ENCODE measurements at regions not wholly inside any gene's neighbourhood (a gene's known extent, or its start where the extent isn't known, plus 50 kb on each side); places are given as distances from the start of the nearest gene placed in this dataset.

DNA sequence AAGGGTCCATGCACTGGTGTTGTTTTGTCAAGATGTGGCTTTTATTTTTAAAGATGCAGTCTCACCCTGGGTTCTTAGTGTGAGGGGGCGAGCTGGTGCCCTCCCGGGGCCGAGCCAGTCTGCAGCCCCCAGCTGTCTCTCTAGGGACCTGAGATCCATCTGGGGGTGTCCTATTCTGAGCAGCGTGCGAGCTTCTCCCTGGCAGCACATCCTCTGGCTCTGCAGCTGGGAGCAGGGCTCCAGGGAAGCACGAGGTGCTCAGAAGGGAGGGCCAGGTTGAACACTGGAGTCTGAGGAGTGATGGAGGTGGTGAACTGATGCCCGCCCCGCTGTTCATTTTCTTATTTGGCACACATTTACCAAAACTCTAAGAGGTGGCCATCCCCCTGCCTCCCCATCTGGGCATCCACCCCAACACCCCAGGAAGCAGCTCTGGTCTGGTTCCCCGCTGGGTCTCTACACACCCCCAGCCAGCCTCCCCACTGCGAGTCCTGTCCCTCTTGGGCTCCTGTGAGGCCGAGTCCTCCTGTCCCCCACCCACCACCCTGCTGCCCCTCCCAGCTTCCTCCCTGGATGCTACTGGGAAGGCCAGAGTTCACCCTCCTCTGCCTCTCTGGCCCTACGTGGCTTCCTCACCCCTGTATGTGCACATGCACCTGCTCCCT lies 956.4 kb downstream of the BRD1 start:
- DNase-seq (ENCODE audit: low spot score) = no peak

DNA sequence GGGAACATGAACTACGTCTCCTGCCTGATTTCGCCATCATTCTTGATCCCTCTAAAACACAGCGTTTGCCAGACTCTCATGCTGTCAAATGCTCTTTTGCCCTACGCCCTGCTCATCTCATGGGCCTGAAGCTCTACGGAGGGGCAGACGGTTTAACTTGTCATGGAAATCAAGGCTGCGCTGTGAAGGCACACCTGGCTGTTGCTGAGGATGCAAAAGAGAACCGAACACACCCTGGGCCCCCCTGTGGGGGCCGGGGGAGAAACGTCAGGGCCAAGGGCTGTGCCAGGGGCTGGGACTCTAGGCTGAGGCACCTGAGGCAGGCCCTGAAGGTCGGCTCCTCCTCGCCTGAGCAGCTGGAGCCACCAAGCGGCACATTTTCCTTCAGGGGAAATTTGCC lies 957.2 kb downstream of the BRD1 start:
- DNase-seq (ENCODE audit: low spot score) = no peak

GRCh38 chr22:48869788-48870187 lies 957.9 kb downstream of the BRD1 start:
- no peak for DNase-seq (ENCODE audit: low spot score)

GRCh38 chr22:48869161-48869560 lies 958.5 kb downstream of the BRD1 start:
- DNase-seq (ENCODE audit: low spot score) = no peak

GRCh38 chr22:48868554-48868953 lies 959.1 kb downstream of the BRD1 start:
- no peak for DNase-seq (ENCODE audit: low spot score)

DNA sequence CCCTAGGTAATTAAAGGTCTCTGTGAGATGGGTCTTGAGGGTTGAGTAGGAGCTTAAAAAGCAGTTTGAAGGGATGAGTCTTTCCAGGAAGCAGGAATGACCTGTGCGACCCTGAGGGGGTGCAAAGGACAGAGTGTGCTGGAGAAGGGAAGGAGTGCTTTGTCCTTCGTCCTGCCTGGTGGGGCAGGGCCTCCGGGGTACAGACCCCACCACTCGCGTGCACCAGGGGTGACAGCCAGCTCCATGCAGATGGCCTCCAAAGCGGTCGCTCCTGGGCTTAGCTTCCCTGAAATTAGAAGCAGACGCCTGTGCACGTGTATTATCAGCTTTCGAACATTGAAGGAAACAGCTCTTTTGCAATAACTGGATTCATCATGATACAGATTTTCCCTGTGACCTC lies 959.8 kb downstream of the BRD1 start:
- DNase-seq (ENCODE audit: low spot score) = no peak

DNA sequence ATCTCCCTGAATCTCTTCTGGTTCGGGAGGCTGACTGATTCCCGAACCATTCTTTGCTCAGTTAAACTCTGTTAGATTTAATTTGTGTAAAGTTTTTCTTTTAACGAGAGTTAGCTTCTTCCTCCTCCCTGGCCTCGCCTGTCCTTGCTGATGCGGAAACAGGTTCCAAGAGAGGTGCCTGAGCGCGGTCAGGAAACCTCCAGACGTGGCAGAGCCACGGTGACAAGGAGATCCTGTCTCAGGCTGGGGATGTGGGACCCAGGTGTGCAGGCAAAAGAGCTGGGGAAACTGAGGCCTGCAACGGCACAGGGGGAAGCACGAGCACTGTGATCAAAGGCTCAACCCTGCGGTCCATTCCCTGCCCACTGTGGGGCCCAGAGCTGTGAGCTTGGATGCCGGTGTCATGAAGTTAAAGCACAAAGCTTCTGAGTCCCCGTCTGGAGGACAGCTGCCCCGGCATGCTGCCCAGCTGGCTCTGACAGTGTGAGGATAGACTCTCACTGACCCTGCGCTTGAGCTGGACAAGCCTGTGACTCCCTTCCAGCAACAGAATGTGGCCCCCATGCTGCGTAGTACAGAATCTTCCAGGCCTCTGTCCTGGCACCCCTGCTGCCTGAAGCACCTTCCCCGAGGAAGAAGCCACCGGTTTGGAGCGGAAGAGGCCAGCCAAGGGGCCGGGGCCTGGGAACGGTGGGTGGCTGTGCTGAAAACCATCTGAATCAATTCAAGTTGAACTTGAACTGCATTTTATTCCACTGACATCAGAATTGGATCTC lies 960.6 kb downstream of the BRD1 start:
- DNase-seq (ENCODE audit: low spot score) = no peak

GRCh38 chr22:48864748-48865147 lies 962.9 kb downstream of the BRD1 start:
- no peak for DNase-seq (ENCODE audit: low spot score)

GRCh38 chr22:48863965-48864528 lies 963.6 kb downstream of the BRD1 start:
- no peak for DNase-seq (ENCODE audit: low spot score)

- DNase-seq (ENCODE audit: low spot score) = no peak
Measured at GRCh38 chr22:48860557-48860956, 967.1 kb downstream of the BRD1 start.

DNA sequence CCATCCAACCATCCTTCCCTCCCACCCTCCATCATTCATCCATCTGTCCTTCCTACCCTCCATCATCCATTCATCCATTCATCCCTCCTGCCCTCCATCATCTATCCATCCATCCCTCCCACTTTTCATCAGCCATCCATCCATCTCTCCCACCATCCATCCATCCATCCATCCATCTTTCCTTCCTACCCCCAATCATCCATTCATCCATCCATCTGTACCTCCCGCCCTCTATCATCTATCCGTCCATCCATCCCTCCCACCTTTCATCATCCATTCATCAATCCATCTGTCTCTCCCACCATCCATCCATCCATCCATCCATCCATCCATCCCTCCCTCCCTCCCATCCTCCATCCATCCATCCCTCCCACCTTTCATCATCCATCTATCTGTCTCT lies 968.8 kb downstream of the BRD1 start:
- DNase-seq (ENCODE audit: low spot score) = no peak

- no peak for DNase-seq (ENCODE audit: low spot score)
Measured at GRCh38 chr22:48858121-48858520, 969.6 kb downstream of the BRD1 start.

GRCh38 chr22:48857202-48857805 lies 970.4 kb downstream of the BRD1 start:
- no peak for DNase-seq (ENCODE audit: low spot score)

- DNase-seq (ENCODE audit: low spot score) = no peak
Measured at GRCh38 chr22:48856308-48856615, 971.4 kb downstream of the BRD1 start.

DNA sequence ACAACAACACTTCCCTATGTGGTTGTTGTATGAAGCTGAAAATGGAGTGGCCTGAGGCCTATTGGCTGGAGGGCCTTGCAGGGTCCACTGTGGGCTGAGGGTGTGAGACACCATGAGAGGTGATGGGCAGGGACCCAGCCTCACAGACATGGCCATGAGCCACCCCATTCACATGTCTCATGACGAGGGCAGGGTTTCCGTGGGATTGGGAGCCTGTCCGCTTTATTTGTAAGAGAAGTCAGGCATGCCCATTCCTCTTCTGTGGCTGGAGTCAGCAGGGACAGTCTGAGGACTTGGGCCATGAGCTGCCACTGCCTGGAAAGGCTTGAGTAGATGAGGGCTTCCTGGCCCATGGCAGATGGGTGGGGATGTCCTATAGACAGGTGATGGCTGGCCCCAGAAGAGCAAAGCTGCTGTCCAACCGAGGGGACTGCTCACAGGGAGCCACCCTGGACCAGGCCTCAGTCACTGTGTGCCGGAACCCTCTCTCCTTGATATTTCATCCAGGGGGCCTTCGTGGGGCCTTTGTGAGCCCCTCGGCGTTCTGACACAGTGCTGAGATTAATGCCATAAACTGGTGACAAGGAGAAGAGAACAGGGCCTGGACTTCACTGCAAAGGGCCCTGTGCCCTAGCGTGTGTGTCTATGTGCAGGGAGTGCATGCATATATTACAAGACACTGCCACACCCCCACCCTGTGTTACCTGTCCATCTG lies 971.9 kb downstream of the BRD1 start:
- no peak for DNase-seq (ENCODE audit: low spot score)

DNA sequence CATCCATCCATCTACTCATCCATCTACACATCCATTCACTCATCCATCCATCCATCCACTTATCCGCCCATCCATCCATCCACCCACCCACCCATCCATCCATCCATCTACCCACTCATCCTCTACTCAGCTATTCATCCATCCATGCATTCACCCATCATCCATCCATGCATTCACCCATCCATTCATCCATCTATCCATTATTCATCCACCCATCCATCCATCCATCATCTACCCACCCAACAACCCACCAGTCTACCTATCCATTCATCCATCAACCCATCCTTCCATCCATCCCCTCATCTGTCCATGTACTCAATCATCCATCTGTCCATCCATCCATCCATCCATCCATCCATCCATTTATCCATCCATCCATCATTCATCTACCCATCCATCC lies 972.7 kb downstream of the BRD1 start:
- DNase-seq (ENCODE audit: low spot score) = no peak

DNA sequence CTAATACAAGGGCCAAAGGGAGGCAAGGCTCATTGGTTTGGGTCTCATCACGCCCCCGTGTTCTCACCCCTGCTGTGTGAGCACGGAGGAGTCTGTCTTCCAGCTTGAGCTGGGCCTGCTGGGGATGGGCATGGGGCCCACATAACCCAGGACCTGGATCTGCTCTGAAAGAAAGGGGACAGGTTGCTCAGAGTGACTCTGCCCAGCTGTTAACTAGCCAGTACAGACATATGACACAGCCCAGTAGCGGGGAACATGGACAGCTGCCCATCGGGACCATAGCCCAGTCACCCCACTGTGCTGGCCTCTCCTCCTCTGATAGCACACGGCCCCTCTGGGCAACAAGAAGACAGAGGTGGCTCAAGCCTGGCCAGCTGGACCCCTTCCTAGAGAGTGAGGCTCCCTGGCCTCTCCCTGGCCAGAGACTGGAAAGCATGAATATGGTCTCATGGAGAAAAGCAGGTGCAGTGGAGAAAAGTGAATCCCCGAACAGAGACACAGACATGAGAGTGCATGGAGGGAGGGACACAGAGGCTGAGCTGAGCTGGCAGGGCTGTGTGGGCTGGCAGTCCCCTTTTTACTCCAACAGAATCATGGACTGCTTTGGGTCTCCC lies 973.9 kb downstream of the BRD1 start:
- no peak for DNase-seq (ENCODE audit: low spot score)

GRCh38 chr22:48851933-48852549 lies 975.6 kb downstream of the BRD1 start:
- DNase-seq (ENCODE audit: low spot score) = no peak

GRCh38 chr22:48850658-48851287 lies 976.9 kb downstream of the BRD1 start:
- no peak for DNase-seq (ENCODE audit: low spot score)

DNA sequence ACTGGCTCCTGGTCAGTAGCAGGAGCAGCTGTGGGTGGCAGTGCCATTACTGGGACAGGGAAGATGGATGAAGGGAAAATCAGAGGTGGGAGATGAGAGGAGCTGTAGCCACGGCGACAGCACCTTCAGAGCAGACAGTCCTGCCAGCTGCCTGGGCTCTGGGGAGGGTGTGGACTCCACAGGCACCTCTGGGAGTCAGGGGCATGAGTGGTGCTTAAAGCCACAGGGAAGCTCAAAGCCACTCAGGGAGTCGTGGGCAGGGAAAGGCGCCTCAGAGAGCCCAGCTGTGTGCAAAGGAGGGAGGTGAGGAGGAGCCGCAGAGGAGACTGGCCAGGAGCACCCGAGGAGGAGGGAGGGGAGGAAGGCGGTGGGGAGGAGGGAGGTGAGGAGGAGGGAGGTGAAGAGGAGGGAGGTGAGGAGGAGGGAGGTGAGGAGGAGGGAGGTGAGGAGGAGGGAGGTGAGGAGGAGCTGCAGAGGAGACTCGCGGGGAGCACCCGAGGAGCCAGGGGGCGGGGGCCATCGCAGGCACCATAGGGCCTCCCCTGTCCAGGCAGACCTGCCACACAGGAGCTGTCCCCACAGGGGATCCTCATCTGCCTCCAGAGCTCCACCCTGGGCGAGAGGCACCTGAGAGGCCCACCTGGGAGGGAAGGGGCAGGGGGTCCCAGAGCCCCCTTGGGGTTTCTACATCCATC lies 977.6 kb downstream of the BRD1 start:
- DNase-seq (ENCODE audit: low spot score) = no peak

Measured in umbilical cord (tissue), 1 donor.